ENCODE measurements at regions not wholly inside any gene's neighbourhood (a gene's known extent, or its start where the extent isn't known, plus 50 kb on each side); places are given as distances from the start of the nearest gene placed in this dataset.
A peak's percentile ranks its signal among the peaks of the same experiment; 100 is the strongest.
"Not testable (repeated sequence)": the region's sequence is repeated elsewhere in the genome, so short reads cannot be mapped to it uniquely, and the experiment has no call there.

GRCh38 chr4:177193024-177193715 lies 116.5 kb upstream of the NEIL3 start:
- not testable (repeated sequence) for DNase-seq

DNA sequence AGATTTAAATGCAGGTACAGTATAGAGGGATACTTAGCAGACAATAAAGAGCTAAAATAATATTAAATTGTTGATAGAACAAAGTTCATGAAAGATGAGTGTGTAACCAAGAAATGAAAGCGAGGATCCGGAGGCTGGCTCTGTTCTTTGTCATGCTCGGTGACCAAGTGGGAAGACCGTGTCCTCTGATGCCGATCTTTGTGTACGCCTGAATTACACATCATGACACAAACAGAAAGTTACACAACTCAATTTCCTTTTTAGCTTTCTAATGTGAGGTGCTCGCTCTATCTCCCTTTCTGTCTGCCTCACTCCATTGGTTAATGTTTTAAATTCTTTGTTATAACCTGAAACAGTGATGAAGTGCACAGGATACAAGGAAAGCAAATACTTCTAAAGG lies 114.8 kb upstream of the NEIL3 start:
- DNase-seq: no peak

- no peak for DNase-seq
These were observed 113.1 kb upstream of the NEIL3 start for GRCh38 chr4:177196615-177197014.

GRCh38 chr4:177201614-177202013 lies 108.1 kb upstream of the NEIL3 start:
- no peak for DNase-seq

DNA sequence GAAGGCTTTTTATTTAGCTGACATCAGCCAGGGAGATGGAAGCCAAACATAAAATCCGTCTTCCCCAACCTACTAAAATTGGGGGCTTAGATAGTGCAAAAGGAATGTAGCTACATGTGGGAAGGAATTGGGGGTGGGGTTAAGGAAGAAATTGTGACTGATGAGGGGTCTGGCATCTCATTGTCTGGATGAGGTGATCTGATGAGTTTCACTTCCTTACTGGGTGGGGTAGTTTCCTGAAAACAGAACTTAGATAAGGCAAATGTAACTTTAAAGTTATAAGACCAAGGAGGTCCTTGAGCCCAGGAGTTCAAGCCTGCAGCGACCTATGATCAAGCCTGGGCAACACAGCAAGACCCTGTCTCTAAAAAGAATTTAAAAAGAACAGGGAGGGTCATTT lies 105.5 kb upstream of the NEIL3 start:
- no peak for DNase-seq

GRCh38 chr4:177214935-177215334 lies 94.7 kb upstream of the NEIL3 start:
- no peak for DNase-seq

DNA sequence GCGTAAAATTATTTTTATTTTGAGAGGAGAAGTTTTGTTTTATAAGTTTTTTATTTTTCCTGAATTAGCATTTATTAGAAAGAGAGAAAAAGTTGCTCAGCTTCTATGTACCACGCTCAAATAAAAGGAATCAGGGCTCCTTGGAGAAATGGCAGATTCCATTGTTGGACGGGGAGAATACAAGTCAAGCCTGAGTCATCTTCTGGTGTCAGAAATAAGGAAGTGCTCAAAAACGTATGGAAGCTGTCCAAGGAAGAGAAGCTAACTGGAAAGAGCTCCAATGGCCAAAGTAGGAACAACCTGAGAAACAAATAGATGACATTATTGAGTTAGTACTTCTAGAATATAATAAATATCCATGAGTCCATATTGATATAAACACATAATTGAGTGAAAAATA lies 89.3 kb upstream of the NEIL3 start:
- no peak for DNase-seq

GRCh38 chr4:177222781-177223180 lies 86.9 kb upstream of the NEIL3 start:
- DNase-seq: no peak

- no peak for DNase-seq
These were observed 84.1 kb upstream of the NEIL3 start for GRCh38 chr4:177225605-177226004.

- no peak for DNase-seq
These were observed 82.0 kb upstream of the NEIL3 start for GRCh38 chr4:177227636-177228035.

GRCh38 chr4:177228599-177228998 lies 81.1 kb upstream of the NEIL3 start:
- DNase-seq: no peak

- no peak for DNase-seq
These were observed 80.3 kb upstream of the NEIL3 start for GRCh38 chr4:177229331-177229730.

DNA sequence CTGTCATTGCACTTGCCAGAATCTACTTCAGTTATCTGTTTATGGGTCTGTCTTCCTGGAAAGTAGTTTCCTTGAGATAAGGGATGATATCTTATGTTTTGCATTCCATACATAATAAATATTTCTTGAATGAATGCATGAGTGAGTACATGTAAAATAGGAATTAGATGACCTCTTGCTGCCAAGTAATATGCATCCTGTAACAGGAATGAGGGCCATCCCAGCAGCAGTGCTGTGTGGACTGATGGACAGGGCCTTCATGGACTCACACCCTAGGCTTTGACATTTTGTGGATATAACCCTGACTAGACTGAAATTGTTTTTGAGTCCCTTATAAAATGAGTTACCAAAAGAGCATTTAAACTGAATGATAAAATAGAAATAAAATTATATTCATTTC lies 77.2 kb upstream of the NEIL3 start:
- DNase-seq: no peak

DNA sequence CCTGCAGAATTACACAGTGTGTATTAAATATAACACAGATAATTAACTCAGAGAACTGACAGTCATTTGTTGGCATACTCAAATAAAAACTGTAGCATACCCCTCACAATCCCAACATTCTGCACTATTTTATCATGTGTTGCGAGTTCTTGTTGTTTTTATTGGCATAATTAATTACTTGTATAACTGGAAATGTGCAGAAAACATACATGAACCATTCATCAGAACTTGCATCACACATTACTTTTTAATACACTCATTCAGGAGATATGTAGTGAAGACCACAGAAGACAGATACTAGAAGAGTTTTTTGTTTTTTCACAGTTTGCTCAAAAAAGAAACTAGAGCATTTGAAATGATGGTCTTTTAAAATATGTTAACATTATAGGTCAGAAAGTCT lies 74.6 kb upstream of the NEIL3 start:
- DNase-seq: no peak

GRCh38 chr4:177236886-177237285 lies 72.8 kb upstream of the NEIL3 start:
- no peak for DNase-seq

DNA sequence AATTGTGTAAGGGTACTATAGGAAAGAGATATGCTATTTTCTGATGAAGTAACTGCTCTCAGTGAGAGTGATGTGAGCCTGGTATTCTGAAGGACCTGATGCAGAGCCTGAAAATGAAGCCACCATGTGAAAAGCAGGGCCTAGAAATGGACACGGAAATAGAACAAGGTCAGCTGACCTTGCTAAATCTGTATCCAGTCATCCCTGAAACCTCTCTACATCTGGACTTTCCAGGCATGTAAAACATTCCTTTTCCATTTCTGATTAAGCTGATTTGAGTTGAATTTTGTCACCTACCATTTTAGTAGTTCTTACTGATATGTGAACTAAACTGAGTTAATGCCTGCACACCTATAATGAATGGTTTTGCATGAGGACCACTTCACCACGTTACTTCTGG lies 72.4 kb upstream of the NEIL3 start:
- DNase-seq: no peak

- DNase-seq: no peak
These were observed 70.2 kb upstream of the NEIL3 start for GRCh38 chr4:177239477-177239876.

DNA sequence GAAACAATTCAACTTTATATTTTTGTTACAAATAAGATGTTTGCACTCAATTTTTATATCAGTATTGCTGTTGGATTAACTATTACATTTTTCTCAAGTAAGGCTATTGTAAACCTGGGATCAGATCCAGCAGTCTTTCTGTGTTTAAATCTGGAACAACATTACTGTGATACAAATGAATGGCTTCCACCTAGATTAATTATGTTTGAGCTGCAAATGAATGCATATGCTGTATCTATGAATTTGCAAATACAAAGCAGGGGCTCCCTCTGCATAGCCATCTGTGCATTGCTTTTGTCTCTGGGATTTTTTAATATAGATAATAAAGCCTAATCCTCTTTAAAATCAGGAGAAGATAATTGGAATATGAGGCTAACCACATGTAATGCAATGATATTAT lies 69.8 kb upstream of the NEIL3 start:
- no peak for DNase-seq

DNA sequence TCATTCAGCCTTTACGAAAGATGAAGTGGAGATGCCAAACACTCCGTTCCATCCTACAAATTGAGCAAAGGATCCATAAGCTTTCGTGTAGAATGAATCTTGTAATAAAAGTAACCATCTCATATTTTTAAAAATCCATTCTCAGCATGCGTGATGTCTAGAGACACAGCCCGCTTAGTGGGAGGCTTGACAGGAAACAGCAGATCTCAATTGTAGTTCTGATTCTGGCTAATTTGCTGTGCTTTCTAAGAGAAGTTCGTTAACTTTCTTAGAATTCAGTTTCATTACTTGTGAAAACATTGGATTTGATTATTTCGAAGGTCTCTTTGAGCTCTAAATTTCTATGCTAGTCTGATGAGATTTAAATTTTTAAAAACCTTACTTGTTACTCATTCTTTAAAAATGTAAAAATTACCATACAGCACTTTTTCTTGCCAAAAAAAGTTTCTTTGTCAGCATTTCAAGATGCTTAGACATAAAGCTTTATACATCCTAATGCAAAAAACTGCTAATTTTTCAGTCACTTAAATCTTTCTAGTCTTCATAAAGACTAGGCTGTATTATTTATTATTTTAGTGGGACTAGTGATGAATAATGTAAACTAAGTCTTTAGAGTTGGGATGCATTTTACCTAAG lies 66.9 kb upstream of the NEIL3 start:
- no peak for DNase-seq

DNA sequence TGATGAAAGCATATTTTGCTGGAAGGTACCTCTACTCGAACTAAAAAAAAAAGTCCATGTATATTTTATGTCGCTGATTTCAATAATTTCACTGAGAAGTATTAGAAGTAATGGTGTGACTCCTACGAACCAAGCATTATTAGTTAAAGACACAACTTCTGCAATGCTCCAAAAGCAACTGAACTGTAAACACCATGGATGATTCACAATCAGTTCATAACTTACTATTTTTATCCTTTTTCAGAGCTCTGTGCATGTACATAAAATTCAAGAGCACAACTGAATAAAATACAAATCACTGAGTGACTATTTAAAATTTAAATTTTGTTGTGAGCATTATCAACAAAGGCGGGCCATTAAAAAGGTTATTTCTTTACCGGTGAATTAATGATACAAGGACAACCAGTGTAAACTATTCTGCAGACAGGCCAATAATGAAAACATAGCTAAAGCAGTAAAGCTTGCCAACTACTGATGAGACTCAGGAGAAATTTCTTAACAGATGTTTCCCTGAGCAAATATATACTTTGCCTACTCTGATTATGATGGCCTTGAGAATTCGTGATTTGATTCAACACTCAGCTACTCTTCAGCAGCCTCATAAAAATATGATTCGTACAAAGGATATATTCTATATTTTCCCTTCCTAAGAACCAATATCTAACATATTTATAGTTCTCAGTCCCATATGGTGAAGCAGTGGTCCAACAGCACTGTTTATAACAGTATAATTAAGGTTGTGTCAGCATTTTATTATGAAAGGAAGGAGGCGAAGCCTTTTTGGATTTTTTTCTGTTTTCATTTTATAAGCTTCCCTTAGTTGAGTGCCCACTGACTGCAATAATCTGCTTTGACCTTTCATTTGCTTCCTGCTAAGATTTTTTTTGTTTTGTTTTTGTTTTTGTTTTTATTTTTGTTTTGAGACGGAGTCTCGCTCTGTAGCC lies 62.8 kb upstream of the NEIL3 start:
- DNase-seq: no peak

- peak; percentile 51 for DNase-seq
These were observed 59.5 kb upstream of the NEIL3 start for GRCh38 chr4:177250056-177250696.

GRCh38 chr4:177251237-177251636 lies 58.4 kb upstream of the NEIL3 start:
- DNase-seq: peak; percentile 90

DNA sequence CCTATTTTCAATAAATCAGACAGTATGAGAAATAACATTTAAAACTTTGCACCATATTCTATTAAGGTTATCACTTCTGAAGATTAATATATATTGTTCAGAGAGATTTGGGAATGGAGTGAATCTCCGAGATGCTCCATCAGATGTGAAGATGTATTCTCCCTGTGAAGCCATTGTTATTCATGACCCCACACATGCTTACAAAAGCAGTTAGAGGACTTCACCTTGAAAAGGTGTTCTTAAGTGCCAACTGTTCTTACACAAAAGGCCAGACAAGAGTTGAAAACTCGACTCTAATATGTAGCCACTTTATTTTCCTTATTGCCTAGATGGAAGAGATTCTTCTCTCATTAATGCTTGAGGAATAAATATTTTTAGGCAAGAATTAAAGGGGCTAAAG lies 54.3 kb upstream of the NEIL3 start:
- no peak for DNase-seq
